ENCODE measurements at regions not wholly inside any gene's neighbourhood (a gene's known extent, or its start where the extent isn't known, plus 50 kb on each side); places are given as distances from the start of the nearest gene placed in this dataset.

GRCh38 chr5:87954121-87954520, 314.5 kb downstream of the TMEM161B start:
- TF ChIP-seq POLR2AphosphoS5 (IDR thresholded peaks at IDR 0.05; ENCODE audit: low read depth, low read length) (no peak), SIN3A (IDR thresholded peaks at IDR 0.05; ENCODE audit: borderline replicate concordance, insufficient read depth, low read length) (no peak), REST (IDR thresholded peaks at IDR 0.05; ENCODE audit: insufficient read depth in 1 of 2, low read depth in 2 of 2, low read length in 2 of 2) (no peak)
